ENCODE measurements at regions not wholly inside any gene's neighbourhood (a gene's known extent, or its start where the extent isn't known, plus 50 kb on each side); places are given as distances from the start of the nearest gene placed in this dataset.

- TF ChIP-seq TAF1 (conservative IDR thresholded peaks at IDR 0.05), result no peak
- TF ChIP-seq, protein P1, sequence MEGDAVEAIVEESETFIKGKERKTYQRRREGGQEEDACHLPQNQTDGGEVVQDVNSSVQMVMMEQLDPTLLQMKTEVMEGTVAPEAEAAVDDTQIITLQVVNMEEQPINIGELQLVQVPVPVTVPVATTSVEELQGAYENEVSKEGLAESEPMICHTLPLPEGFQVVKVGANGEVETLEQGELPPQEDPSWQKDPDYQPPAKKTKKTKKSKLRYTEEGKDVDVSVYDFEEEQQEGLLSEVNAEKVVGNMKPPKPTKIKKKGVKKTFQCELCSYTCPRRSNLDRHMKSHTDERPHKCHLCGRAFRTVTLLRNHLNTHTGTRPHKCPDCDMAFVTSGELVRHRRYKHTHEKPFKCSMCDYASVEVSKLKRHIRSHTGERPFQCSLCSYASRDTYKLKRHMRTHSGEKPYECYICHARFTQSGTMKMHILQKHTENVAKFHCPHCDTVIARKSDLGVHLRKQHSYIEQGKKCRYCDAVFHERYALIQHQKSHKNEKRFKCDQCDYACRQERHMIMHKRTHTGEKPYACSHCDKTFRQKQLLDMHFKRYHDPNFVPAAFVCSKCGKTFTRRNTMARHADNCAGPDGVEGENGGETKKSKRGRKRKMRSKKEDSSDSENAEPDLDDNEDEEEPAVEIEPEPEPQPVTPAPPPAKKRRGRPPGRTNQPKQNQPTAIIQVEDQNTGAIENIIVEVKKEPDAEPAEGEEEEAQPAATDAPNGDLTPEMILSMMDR (IDR thresholded peaks at IDR 0.05; ENCODE audit: low read depth, low read length, missing input control), result no peak
- no peak for TF ChIP-seq GABPA (IDR thresholded peaks at IDR 0.05 in 1 of 2, conservative IDR thresholded peaks at IDR 0.05 in 1 of 2)
- no peak for TF ChIP-seq EGR1 (IDR thresholded peaks at IDR 0.05; ENCODE audit: low read depth in 2 of 2)
- no peak for TF ChIP-seq RAD21 (IDR thresholded peaks at IDR 0.05)
- no peak for TF ChIP-seq FOXA1 (IDR thresholded peaks at IDR 0.05)
- TF ChIP-seq, protein P2, sequence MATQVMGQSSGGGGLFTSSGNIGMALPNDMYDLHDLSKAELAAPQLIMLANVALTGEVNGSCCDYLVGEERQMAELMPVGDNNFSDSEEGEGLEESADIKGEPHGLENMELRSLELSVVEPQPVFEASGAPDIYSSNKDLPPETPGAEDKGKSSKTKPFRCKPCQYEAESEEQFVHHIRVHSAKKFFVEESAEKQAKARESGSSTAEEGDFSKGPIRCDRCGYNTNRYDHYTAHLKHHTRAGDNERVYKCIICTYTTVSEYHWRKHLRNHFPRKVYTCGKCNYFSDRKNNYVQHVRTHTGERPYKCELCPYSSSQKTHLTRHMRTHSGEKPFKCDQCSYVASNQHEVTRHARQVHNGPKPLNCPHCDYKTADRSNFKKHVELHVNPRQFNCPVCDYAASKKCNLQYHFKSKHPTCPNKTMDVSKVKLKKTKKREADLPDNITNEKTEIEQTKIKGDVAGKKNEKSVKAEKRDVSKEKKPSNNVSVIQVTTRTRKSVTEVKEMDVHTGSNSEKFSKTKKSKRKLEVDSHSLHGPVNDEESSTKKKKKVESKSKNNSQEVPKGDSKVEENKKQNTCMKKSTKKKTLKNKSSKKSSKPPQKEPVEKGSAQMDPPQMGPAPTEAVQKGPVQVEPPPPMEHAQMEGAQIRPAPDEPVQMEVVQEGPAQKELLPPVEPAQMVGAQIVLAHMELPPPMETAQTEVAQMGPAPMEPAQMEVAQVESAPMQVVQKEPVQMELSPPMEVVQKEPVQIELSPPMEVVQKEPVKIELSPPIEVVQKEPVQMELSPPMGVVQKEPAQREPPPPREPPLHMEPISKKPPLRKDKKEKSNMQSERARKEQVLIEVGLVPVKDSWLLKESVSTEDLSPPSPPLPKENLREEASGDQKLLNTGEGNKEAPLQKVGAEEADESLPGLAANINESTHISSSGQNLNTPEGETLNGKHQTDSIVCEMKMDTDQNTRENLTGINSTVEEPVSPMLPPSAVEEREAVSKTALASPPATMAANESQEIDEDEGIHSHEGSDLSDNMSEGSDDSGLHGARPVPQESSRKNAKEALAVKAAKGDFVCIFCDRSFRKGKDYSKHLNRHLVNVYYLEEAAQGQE (IDR thresholded peaks at IDR 0.05), result no peak
- no peak for TF ChIP-seq YY1 (IDR thresholded peaks at IDR 0.05)
- TF ChIP-seq JUND (IDR thresholded peaks at IDR 0.05), result no peak
- TF ChIP-seq, protein P3, sequence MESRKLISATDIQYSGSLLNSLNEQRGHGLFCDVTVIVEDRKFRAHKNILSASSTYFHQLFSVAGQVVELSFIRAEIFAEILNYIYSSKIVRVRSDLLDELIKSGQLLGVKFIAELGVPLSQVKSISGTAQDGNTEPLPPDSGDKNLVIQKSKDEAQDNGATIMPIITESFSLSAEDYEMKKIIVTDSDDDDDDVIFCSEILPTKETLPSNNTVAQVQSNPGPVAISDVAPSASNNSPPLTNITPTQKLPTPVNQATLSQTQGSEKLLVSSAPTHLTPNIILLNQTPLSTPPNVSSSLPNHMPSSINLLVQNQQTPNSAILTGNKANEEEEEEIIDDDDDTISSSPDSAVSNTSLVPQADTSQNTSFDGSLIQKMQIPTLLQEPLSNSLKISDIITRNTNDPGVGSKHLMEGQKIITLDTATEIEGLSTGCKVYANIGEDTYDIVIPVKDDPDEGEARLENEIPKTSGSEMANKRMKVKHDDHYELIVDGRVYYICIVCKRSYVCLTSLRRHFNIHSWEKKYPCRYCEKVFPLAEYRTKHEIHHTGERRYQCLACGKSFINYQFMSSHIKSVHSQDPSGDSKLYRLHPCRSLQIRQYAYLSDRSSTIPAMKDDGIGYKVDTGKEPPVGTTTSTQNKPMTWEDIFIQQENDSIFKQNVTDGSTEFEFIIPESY (IDR thresholded peaks at IDR 0.05), result no peak
- no peak for TF ChIP-seq RXRA (IDR thresholded peaks at IDR 0.05)
- TF ChIP-seq, protein P4, sequence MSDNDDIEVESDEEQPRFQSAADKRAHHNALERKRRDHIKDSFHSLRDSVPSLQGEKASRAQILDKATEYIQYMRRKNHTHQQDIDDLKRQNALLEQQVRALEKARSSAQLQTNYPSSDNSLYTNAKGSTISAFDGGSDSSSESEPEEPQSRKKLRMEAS (IDR thresholded peaks at IDR 0.05), result no peak
Measured at GRCh38 chr2:18213986-18214385, 335.5 kb downstream of the KCNS3 start.

All from liver (tissue), 3 donors.